OCI-LY3 (cell line): ENCODE measurements at regions not wholly inside any gene's neighbourhood (a gene's known extent, or its start where the extent isn't known, plus 50 kb on each side); places are given as distances from the start of the nearest gene placed in this dataset.

Experiments used
- CTCF ChIP-seq: fragments of 200-600, 300-600 bp; sonication (generic); IDR thresholded peaks from 2 replicates; pipeline ENCODE4 v1.5.1; 2014; ENCODE audit warnings: antibody characterized with exemption, low read length, low read depth
- EZH2phosphoT487 ChIP-seq: fragments of 200-600 bp; shearing (Covaris generic); IDR thresholded peaks from 2 replicates; pipeline ENCODE4 v1.6.1; 2018; ENCODE audit warnings: antibody characterized with exemption, mixed run types, low read depth

GRCh38 chr2:188892636-188893035 lies 81.5 kb upstream of the COL3A1 start:
- TF ChIP-seq CTCF (no peak), EZH2phosphoT487 (no peak)
